Activated CD4-positive, alpha-beta T cell treated with anti-CD3 and anti-CD28 coated beads, Interleukin-2, Interleukin-4, amounts not matched to agents 100 ng/mL and 50 ng/mL, durations not matched to agents 16 hours and 8 hours (primary cell): ENCODE measurements at regions not wholly inside any gene's neighbourhood (a gene's known extent, or its start where the extent isn't known, plus 50 kb on each side); places are given as distances from the start of the nearest gene placed in this dataset.
"Not testable (repeated sequence)": the region's sequence is repeated elsewhere in the genome, so short reads cannot be mapped to it uniquely, and the experiment has no call there.

Experiments
- DNase-seq: peaks from one replicate; pipeline ENCODE4 v3.0.0-alpha.2; 2020; ENCODE audit warnings: low spot score

GRCh38 chr21:22288885-22289499 is 1290.8 kb downstream of the NCAM2 start:
- DNase-seq, result no peak

GRCh38 chr21:22292144-22292543 is 1293.9 kb downstream of the NCAM2 start:
- DNase-seq, result no peak

GRCh38 chr21:22297575-22297974 is 1299.4 kb downstream of the NCAM2 start:
- no peak for DNase-seq

GRCh38 chr21:22311741-22312462 is 1313.7 kb downstream of the NCAM2 start:
- no peak for DNase-seq

GRCh38 chr21:22314963-22315362 is 1316.8 kb downstream of the NCAM2 start:
- no peak for DNase-seq

- no peak for DNase-seq
These were observed 1321.2 kb downstream of the NCAM2 start for GRCh38 chr21:22319435-22319834.

GRCh38 chr21:22342889-22343288 is 1344.7 kb downstream of the NCAM2 start:
- DNase-seq, result no peak

GRCh38 chr21:22343303-22343702 is 1345.1 kb downstream of the NCAM2 start:
- no peak for DNase-seq

- DNase-seq, result no peak
These were observed 1345.5 kb downstream of the NCAM2 start for GRCh38 chr21:22343721-22344120.

GRCh38 chr21:22345624-22346023 is 1347.4 kb downstream of the NCAM2 start:
- no peak for DNase-seq

- DNase-seq, result no peak
These were observed 1348.4 kb downstream of the NCAM2 start for GRCh38 chr21:22346576-22346975.

GRCh38 chr21:22351076-22351475 is 1352.9 kb downstream of the NCAM2 start:
- DNase-seq, result no peak

GRCh38 chr21:22352088-22352487 is 1353.9 kb downstream of the NCAM2 start:
- DNase-seq, result no peak

GRCh38 chr21:22355949-22356348 is 1357.7 kb downstream of the NCAM2 start:
- no peak for DNase-seq

- DNase-seq, result no peak
These were observed 1358.5 kb downstream of the NCAM2 start for GRCh38 chr21:22356663-22357062.

GRCh38 chr21:22359599-22359998 is 1361.4 kb downstream of the NCAM2 start:
- not testable (repeated sequence) for DNase-seq

- no peak for DNase-seq
These were observed 1365.3 kb downstream of the NCAM2 start for GRCh38 chr21:22363504-22363903.

- no peak for DNase-seq
These were observed 1366.0 kb downstream of the NCAM2 start for GRCh38 chr21:22364163-22364562.

GRCh38 chr21:22374218-22374969 is 1376.2 kb downstream of the NCAM2 start:
- no peak for DNase-seq

- DNase-seq, result not testable (repeated sequence)
These were observed 1379.6 kb downstream of the NCAM2 start for GRCh38 chr21:22377795-22378194.

GRCh38 chr21:22393324-22393723 is 1395.1 kb downstream of the NCAM2 start:
- DNase-seq, result no peak

- no peak for DNase-seq
These were observed 1397.8 kb downstream of the NCAM2 start for GRCh38 chr21:22395965-22396364.
